Smooth muscle cell (in vitro differentiated cells): ENCODE measurements at regions not wholly inside any gene's neighbourhood (a gene's known extent, or its start where the extent isn't known, plus 50 kb on each side); places are given as distances from the start of the nearest gene placed in this dataset.
"Not testable (repeated sequence)": the region's sequence is repeated elsewhere in the genome, so short reads cannot be mapped to it uniquely, and the experiment has no call there.

ENCODE experiments used
- DNase-seq: peaks from one replicate; lab custom pipeline; 2025; ENCODE audit not compliant: unreplicated experiment; lab: John Stamatoyannopoulos, UW
- H2AFZ ChIP-seq: fragments of 200-600 bp; sonication (generic); 2 replicates; pipeline ENCODE4 v1.6.0; 2016; ENCODE audit warnings: antibody characterized with exemption, low read depth, mild to moderate bottlenecking
- H3F3A ChIP-seq: fragments of 200-600 bp; sonication (generic); 2 replicates; pipeline ENCODE4 v1.6.0; 2017; ENCODE audit warnings: antibody characterized with exemption, low read depth
- H3K27ac ChIP-seq: fragments of 200-600 bp; sonication (generic); 2 replicates; pipeline ENCODE4 v1.5.1; 2016; ENCODE audit warnings: low read depth, mild to moderate bottlenecking
- H3K27me3 ChIP-seq: fragments of 200-600 bp; sonication (generic); 2 replicates; pipeline ENCODE4 v1.6.1; 2016; ENCODE audit warnings: low read depth, mild to moderate bottlenecking
- H3K36me3 ChIP-seq: fragments of 200-600 bp; sonication (generic); 2 replicates; pipeline ENCODE4 v1.5.1; 2016; ENCODE audit warnings: low read depth
- H3K4me1 ChIP-seq: fragments of 200-600 bp; sonication (generic); 2 replicates; pipeline ENCODE4 v1.5.1; 2016; ENCODE audit warnings: low read depth
- H3K4me2 ChIP-seq: fragments of 200-600 bp; sonication (generic); 2 replicates; pipeline ENCODE4 v1.6.0; 2016; ENCODE audit warnings: mild to moderate bottlenecking
- H3K4me3 ChIP-seq: fragments of 200-600 bp; sonication (generic); 2 replicates; pipeline ENCODE4 v1.5.1; 2016; ENCODE audit warnings: mild to moderate bottlenecking
- H3K79me2 ChIP-seq: fragments of 200-600 bp; sonication (generic); 2 replicates; pipeline ENCODE4 v1.6.0; 2016; ENCODE audit warnings: low read depth, mild to moderate bottlenecking
- H3K9ac ChIP-seq: fragments of 200-600 bp; sonication (generic); 2 replicates; pipeline ENCODE4 v1.6.0; 2016; ENCODE audit warnings: low read depth
- H3K9me3 ChIP-seq: fragments of 200-600 bp; sonication (generic); replicated peaks from 2 replicates; pipeline ENCODE4 v1.5.1; 2016; ENCODE audit warnings: low read depth
- H4K20me1 ChIP-seq: fragments of 200-600 bp; sonication (generic); 2 replicates; pipeline ENCODE4 v1.6.0; 2016; ENCODE audit warnings: low read depth
- WGBS: methylation state at CpG from one replicate; pipeline ENCODE4 v1.1.7; 2016; ENCODE audit warnings: low lambda C conversion rate; 5-methylcytosine and 5-hydroxymethylcytosine counted together
- TF ChIP-seq, protein P1 (sequence below): fragments of 200-600 bp; sonication (generic); IDR thresholded peaks from 2 replicates; pipeline ENCODE4 v1.5.1; 2017; ENCODE audit warnings: borderline replicate concordance, mild to moderate bottlenecking, antibody characterized with exemption; ENCODE audit not compliant: insufficient read depth, poor library complexity, severe bottlenecking

DNA sequence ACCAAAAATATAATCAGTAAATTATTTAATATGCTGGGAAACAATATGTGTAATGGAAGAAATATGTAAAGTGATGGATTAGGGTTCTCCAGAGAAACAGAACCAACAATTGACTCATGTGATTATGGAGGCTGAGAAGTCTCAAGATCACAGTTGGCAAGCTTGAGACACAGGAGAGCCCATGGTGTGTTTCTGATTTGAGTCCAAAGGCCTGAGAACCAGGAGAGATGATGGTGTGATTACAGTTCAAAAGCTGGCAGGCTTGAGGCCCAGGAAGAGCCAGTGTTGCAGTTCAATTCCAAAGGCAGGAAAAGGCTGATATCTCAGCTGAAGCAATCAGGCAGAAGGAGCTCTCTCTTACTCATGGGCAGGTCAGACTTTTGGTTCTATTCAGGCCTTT is 138.8 kb upstream of the NBPF11 start:
- Histone ChIP-seq H2AFZ (no peak overlapping the region), H3K4me2 (no peak overlapping the region), H3K4me1 (no peaks in the 10 kb centered on the region), H3K27ac (no peak overlapping the region), H3K4me3 (no peak overlapping the region), H3F3A (no peaks in the 10 kb centered on the region), H4K20me1 (no peaks in the 10 kb centered on the region), H3K36me3 (no peaks in the 10 kb centered on the region), H3K27me3 (no peaks in the 10 kb centered on the region), H3K9me3 (no peaks in the 10 kb centered on the region), H3K9ac (no peak overlapping the region), H3K79me2 (no peaks in the 10 kb centered on the region)
- no peak for DNase-seq
- TF ChIP-seq, protein P1, sequence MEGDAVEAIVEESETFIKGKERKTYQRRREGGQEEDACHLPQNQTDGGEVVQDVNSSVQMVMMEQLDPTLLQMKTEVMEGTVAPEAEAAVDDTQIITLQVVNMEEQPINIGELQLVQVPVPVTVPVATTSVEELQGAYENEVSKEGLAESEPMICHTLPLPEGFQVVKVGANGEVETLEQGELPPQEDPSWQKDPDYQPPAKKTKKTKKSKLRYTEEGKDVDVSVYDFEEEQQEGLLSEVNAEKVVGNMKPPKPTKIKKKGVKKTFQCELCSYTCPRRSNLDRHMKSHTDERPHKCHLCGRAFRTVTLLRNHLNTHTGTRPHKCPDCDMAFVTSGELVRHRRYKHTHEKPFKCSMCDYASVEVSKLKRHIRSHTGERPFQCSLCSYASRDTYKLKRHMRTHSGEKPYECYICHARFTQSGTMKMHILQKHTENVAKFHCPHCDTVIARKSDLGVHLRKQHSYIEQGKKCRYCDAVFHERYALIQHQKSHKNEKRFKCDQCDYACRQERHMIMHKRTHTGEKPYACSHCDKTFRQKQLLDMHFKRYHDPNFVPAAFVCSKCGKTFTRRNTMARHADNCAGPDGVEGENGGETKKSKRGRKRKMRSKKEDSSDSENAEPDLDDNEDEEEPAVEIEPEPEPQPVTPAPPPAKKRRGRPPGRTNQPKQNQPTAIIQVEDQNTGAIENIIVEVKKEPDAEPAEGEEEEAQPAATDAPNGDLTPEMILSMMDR: no peak

DNA sequence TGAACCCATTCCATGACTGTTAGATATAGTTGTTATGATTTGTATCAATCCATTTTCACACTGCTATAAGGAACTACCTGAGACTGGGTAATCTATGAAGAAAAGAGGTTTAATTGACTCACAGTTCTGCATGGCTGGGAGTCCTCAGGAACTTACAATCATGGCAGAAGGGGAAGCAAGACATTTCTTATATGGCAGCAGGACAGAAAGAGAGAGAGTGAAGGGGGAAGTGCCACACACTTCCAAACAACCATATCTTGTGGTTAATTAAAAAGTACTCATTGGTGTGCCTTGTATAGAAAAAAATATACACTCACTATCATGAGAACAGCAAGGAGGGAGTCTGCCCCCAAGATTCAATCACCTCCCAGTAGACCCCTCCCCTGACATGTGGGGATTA is 137.6 kb upstream of the NBPF11 start:
- no peak overlapping the region for H3K9ac ChIP-seq
- no peaks in the 10 kb centered on the region for H3K27me3 ChIP-seq
- no peaks in the 10 kb centered on the region for H3K36me3 ChIP-seq
- H3F3A ChIP-seq: no peaks in the 10 kb centered on the region
- TF ChIP-seq, protein P1: no peak
- no peak for DNase-seq
- H3K79me2 ChIP-seq: no peaks in the 10 kb centered on the region
- H4K20me1 ChIP-seq: no peaks in the 10 kb centered on the region
- H3K9me3 ChIP-seq: no peaks in the 10 kb centered on the region
- no peaks in the 10 kb centered on the region for H3K4me1 ChIP-seq
- no peak overlapping the region for H2AFZ ChIP-seq
- H3K4me2 ChIP-seq: no peak overlapping the region
- H3K27ac ChIP-seq: no peak overlapping the region
- H3K4me3 ChIP-seq: no peak overlapping the region

DNA sequence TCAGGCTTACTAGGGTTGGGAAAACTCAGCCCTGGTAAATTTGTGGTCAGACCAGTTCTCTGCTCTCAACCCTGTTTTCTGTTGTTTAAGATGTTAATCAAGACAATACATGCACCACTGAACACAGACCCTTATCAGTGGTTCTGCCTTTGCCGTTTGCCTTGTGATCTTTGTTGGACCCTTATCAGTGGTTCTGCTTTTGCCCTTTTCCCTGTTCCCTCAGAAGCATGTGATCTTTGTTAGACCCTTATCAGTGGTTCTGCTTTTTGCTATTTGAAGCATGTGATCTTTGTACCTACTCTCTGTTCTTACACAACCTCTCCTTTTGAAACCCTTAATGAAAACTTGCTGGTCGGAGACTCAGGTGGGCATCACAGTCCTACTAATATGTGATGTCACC is 133.9 kb upstream of the NBPF11 start:
- not testable (repeated sequence) for H3K79me2 ChIP-seq, H3K4me3 ChIP-seq, H3K27me3 ChIP-seq, H3K4me2 ChIP-seq, H3K27ac ChIP-seq, H3K9me3 ChIP-seq, H3K4me1 ChIP-seq, H3K36me3 ChIP-seq, H2AFZ ChIP-seq, H3F3A ChIP-seq, DNase-seq, H4K20me1 ChIP-seq, H3K9ac ChIP-seq
- 39% methylated on average over 2 of the region's 2 CpGs for WGBS

DNA sequence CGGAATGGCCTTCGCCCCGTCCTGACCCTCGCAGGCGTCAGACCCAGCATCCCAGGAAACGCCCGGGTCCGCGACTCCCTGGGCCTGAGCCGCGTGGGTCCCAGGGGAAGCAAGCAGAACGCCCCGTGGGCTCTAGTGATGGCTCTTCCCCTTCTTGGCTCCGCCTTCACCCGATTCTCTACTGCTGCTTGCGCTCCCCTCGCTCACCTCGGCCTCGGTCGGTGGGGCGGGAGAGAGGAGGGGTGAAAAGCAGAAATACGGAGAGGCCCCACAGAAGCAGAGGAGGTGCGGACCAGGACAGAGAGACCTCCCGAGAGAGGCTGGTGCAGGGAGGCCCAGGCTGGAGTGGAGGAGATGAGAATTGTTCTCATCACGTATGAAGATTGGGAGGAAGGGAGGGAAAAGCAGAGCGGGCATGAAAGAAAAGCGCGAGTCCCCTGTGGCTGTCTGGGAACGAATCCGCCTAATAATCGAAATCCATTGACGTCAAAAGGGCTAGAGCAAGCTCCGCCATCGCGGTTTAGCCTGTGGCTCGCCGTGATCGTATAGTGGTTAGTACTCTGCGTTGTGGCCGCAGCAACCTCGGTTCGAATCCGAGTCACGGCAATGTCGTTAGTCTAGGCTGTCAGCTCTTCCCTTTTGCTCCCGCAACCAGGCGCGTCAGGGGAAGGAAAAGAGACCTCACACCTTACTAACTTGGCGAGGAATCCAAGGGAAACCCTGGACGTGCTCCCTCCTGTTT is 128.9 kb upstream of the NBPF11 start:
- Histone ChIP-seq H3K4me1 (peaks cover 15% of the 10 kb centered on the region), H2AFZ (peak overlapping the region; percentile 51), H3K4me3 (peak overlapping the region; percentile 51)
- H3K36me3 ChIP-seq, H3F3A ChIP-seq, H3K9ac ChIP-seq, DNase-seq, H3K9me3 ChIP-seq, H4K20me1 ChIP-seq, H3K4me2 ChIP-seq, H3K27ac ChIP-seq, H3K27me3 ChIP-seq, H3K79me2 ChIP-seq: not testable (repeated sequence)
- WGBS: no CpG with 5 or more reads among the region's 50 CpGs

DNA sequence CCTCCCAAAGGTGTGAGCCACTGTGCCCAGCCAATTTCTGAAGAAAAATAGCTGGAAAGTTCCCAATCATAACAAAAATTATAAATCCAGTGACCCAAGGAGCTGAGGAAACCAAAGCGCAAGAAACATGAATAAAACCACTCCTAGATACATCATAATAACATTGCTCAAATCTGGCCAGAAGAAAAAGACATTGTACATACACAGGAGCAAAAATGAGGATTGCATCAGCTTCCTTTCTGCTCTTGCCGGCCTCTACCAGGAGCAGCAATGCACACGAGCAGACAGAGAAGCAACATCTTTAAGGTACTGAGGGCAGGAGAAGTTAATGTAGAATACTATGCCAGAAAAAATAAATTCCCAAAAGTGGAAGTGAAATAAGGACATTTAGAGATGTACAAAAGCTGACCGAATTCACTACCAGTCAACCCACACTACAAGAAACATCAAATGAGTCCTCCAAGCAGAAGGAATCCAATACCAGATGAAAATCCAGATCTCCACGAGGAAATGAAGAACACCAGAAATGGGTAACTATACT is 127.0 kb upstream of the NBPF11 start:
- not testable (repeated sequence) for H3K36me3 ChIP-seq, DNase-seq, H3K79me2 ChIP-seq, H3F3A ChIP-seq, H4K20me1 ChIP-seq, H3K9me3 ChIP-seq, H3K27me3 ChIP-seq, H3K9ac ChIP-seq
- peak overlapping the region; percentile 51 for H3K4me3 ChIP-seq
- WGBS: 63% methylated on average over 5 of the region's 5 CpGs
- H2AFZ ChIP-seq: peak overlapping the region; percentile 54
- peaks cover 15% of the 10 kb centered on the region for H3K4me1 ChIP-seq
- H3K4me2 ChIP-seq: peak overlapping the region; percentile 84
- H3K27ac ChIP-seq: peak overlapping the region; percentile 45

DNA sequence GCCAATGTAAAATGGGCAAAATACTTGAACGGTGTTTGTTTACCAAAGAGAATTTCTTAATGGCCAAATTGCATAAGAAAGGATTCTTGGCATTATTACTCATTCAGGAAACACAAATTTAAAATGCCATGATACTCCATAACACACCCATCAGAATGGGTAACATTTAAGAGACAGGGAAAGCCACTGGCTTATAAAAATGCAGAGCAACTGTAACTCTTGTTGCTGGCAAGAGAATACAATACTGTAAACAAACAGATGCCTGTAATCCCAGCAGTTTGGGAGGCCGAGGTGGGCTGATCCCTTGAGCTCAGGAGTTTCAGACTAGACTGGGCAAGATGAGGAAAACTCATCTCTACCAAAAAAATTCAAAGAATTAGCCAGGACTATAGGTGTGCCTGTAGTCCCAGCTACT is 125.8 kb upstream of the NBPF11 start:
- H3K9me3 ChIP-seq, H3K9ac ChIP-seq, H3K79me2 ChIP-seq, H3F3A ChIP-seq, H4K20me1 ChIP-seq, DNase-seq, H2AFZ ChIP-seq, H3K4me3 ChIP-seq, H3K36me3 ChIP-seq, H3K27me3 ChIP-seq: not testable (repeated sequence)
- WGBS: 12% methylated on average over 2 of the region's 2 CpGs
- Histone ChIP-seq H3K4me1 (peaks cover 15% of the 10 kb centered on the region), H3K27ac (peak overlapping the region; percentile 15), H3K4me2 (peak overlapping the region; percentile 84)

DNA sequence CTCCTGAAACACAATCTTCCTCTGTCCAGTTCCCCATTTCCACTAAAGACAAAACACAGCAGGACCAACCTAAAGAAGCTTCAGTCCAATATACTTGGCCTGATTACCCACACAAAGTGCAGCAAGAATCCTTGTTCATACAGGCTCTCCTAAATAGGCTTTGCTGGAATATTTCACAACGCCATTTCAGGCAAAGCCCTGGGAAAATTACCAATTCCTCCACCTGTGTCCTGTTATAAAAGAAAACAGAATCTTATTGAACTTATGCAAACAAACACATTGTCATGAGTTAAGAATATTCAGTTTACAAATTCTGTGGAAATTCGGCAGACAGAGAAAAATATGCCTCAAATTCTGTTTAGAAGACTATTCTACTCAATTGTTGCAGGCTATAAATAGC is 115.0 kb upstream of the NBPF11 start:
- H3K79me2 ChIP-seq, H3K4me2 ChIP-seq, H4K20me1 ChIP-seq, H3K9me3 ChIP-seq, H3K4me3 ChIP-seq, H3K4me1 ChIP-seq, H2AFZ ChIP-seq, H3K9ac ChIP-seq, H3K36me3 ChIP-seq, H3K27me3 ChIP-seq, H3F3A ChIP-seq, H3K27ac ChIP-seq, DNase-seq: not testable (repeated sequence)
- 86% methylated on average over 2 of the region's 2 CpGs for WGBS
